ENCODE measurements at regions not wholly inside any gene's neighbourhood (a gene's known extent, or its start where the extent isn't known, plus 50 kb on each side); places are given as distances from the start of the nearest gene placed in this dataset.

DNA sequence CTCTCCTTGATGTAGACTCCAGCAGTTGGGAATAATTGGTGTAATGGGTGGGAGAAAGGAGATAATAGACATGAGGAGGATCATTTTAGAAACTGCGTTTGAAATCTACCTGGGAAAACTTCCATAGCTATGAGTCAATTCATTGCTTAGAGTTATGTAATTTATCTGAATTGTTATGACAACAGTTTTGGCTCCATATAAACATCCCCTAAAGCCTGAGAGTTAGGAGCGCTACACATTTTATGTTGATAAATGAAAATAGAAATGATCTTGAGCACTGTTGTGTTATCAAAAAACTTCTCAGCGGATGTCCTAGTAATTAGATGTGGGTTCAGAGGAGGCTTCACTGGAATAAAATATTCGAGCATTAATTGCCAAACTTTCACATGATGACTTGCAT, 573.4 kb downstream of the TSN start:
- TF ChIP-seq REST (IDR thresholded peaks at IDR 0.05; ENCODE audit: insufficient read depth in 1 of 2, low read depth in 2 of 2, low read length in 2 of 2) (no peak), POLR2AphosphoS5 (IDR thresholded peaks at IDR 0.05; ENCODE audit: low read depth, low read length) (no peak)

Data from PFSK-1 (cell line).